ENCODE measurements at regions not wholly inside any gene's neighbourhood (a gene's known extent, or its start where the extent isn't known, plus 50 kb on each side); places are given as distances from the start of the nearest gene placed in this dataset.

GRCh38 chr18:45334191-45334590 is 281.1 kb upstream of the SLC14A2 start:
- no peak for DNase-seq
- no peaks in the 10 kb centered on the region for H3K27me3 ChIP-seq
- peaks cover 2% of the 10 kb centered on the region for H3K4me1 ChIP-seq (ENCODE audit: insufficient read depth)
- TF ChIP-seq EP300 (IDR thresholded peaks at IDR 0.05) (no peak), CTCF (IDR thresholded peaks at IDR 0.05) (no peak), POLR2A (IDR thresholded peaks at IDR 0.05) (no peak)
- H3K36me3 ChIP-seq = no peaks in the 10 kb centered on the region
- no peaks in the 10 kb centered on the region for H3K9me3 ChIP-seq
- intact Hi-C loops (cut with DNase I) = no loop called here
- 93 to 97% (median 95%) methylated on average over 1 of the region's 1 CpG for WGBS, 3 donors
- no peak overlapping the region for H3K4me3 ChIP-seq
- H3K27ac ChIP-seq = no peak overlapping the region

GRCh38 chr18:45335282-45336043 is 279.8 kb upstream of the SLC14A2 start:
- intact Hi-C loops (cut with DNase I) = no loop called here
- no peak for DNase-seq
- no peak overlapping the region for H3K27ac ChIP-seq
- 80 to 88% (median 85%) methylated on average over 4 of the region's 4 CpGs for WGBS, 3 donors
- H3K36me3 ChIP-seq = no peaks in the 10 kb centered on the region
- no peak overlapping the region for H3K4me3 ChIP-seq
- H3K27me3 ChIP-seq = no peaks in the 10 kb centered on the region
- no peaks in the 10 kb centered on the region for H3K4me1 ChIP-seq (ENCODE audit: insufficient read depth)
- H3K9me3 ChIP-seq = no peaks in the 10 kb centered on the region
- TF ChIP-seq CTCF (IDR thresholded peaks at IDR 0.05) = no peak
- no peak for TF ChIP-seq EP300 (IDR thresholded peaks at IDR 0.05)
- TF ChIP-seq POLR2A (IDR thresholded peaks at IDR 0.05) = no peak

- H3K4me1 ChIP-seq (ENCODE audit: insufficient read depth) = no peaks in the 10 kb centered on the region
- H3K27ac ChIP-seq = no peak overlapping the region
- no peak for TF ChIP-seq CTCF (IDR thresholded peaks at IDR 0.05)
- no peak for TF ChIP-seq EP300 (IDR thresholded peaks at IDR 0.05)
- no peak for TF ChIP-seq POLR2A (IDR thresholded peaks at IDR 0.05)
- H3K27me3 ChIP-seq = no peaks in the 10 kb centered on the region
- H3K4me3 ChIP-seq = no peak overlapping the region
- 91 to 93% (median 91%) methylated on average over 1 of the region's 1 CpG for WGBS, 3 donors
- no peaks in the 10 kb centered on the region for H3K36me3 ChIP-seq
- intact Hi-C loops (cut with DNase I) = no loop called here
- DNase-seq = no peak
- no peaks in the 10 kb centered on the region for H3K9me3 ChIP-seq
Measured at GRCh38 chr18:45336448-45336847, 278.8 kb upstream of the SLC14A2 start.

GRCh38 chr18:45337477-45337876 is 277.8 kb upstream of the SLC14A2 start:
- Histone ChIP-seq H3K27ac (no peak overlapping the region), H3K4me3 (no peak overlapping the region), H3K9me3 (no peaks in the 10 kb centered on the region), H3K36me3 (no peaks in the 10 kb centered on the region), H3K27me3 (no peaks in the 10 kb centered on the region), H3K4me1 (ENCODE audit: insufficient read depth) (no peaks in the 10 kb centered on the region)
- 92 to 97% (median 96%) methylated on average over 1 of the region's 1 CpG for WGBS, 3 donors
- no peak for DNase-seq
- intact Hi-C loops (cut with DNase I) = no loop called here
- no peak for TF ChIP-seq POLR2A (IDR thresholded peaks at IDR 0.05)
- no peak for TF ChIP-seq CTCF (IDR thresholded peaks at IDR 0.05)
- no peak for TF ChIP-seq EP300 (IDR thresholded peaks at IDR 0.05)

All from ovary (tissue), 7 donors.